Colonic mucosa (tissue), 4 donors: ENCODE measurements at regions not wholly inside any gene's neighbourhood (a gene's known extent, or its start where the extent isn't known, plus 50 kb on each side); places are given as distances from the start of the nearest gene placed in this dataset.
"Not testable (repeated sequence)": the region's sequence is repeated elsewhere in the genome, so short reads cannot be mapped to it uniquely, and the experiment has no call there.

Experiments used
- DNase-seq: peaks from one replicate; pipeline ENCODE4 v3.0.0-alpha.2; 2020
- H3K27ac ChIP-seq: fragments of 200-600 bp; one replicate; pipeline ENCODE4 v1.8.0; 2021
- H3K27me3 ChIP-seq: fragments of 200-600 bp; one replicate; pipeline ENCODE4 v1.8.0; 2021
- H3K36me3 ChIP-seq: fragments of 200-600 bp; one replicate; pipeline ENCODE4 v1.8.0; 2021
- H3K4me1 ChIP-seq: fragments of 200-600 bp; one replicate; pipeline ENCODE4 v1.8.0; 2021; ENCODE audit warnings: mild to moderate bottlenecking
- H3K4me3 ChIP-seq: fragments of 200-600 bp; one replicate; pipeline ENCODE4 v1.8.0; 2021
- H3K9ac ChIP-seq, 2 donors: one replicate each; pipeline ENCODE4 v1.7.0; 2013; ENCODE audit warnings: control low read depth in 2 of 2, low read depth in 2 of 2, low read length in 2 of 2
- H3K9me3 ChIP-seq: fragments of 200-600 bp; one replicate; pipeline ENCODE4 v1.8.0; 2021
- CTCF ChIP-seq: fragments of 200-600 bp; IDR thresholded peaks from one replicate; pipeline ENCODE4 v1.8.0; 2022; ENCODE audit warnings: antibody characterized with exemption, mild to moderate bottlenecking
- intact Hi-C: fragments of 100-400 bp; cut with DNase I; formaldehyde crosslinking; loops from one replicate; pipeline ENCODE4 v1.14.1; 2022
- donor health status: healthy.
- donor health status: DM: no; HTN: no; CAD: no.
- donor health status: DM: no; HTN: no; CAD: no.

GRCh38 chr4:71870456-71870855 is 86.6 kb upstream of the GC start:
- intact Hi-C loops: no loop called here
- Histone ChIP-seq H3K4me1 (no peaks in the 10 kb centered on the region), H3K27ac (no peak overlapping the region), H3K27me3 (no peaks in the 10 kb centered on the region), H3K9me3 (no peaks in the 10 kb centered on the region), H3K9ac (no peak overlapping the region), H3K4me3 (no peak overlapping the region), H3K36me3 (no peaks in the 10 kb centered on the region)
- no peak for TF ChIP-seq CTCF
- DNase-seq: no peak

GRCh38 chr4:71872221-71872620 is 88.3 kb upstream of the GC start:
- TF ChIP-seq CTCF: no peak
- H3K4me1 ChIP-seq: no peaks in the 10 kb centered on the region
- DNase-seq: no peak
- no peaks in the 10 kb centered on the region for H3K9me3 ChIP-seq
- intact Hi-C loops: no loop called here
- no peak overlapping the region for H3K9ac ChIP-seq
- no peaks in the 10 kb centered on the region for H3K36me3 ChIP-seq
- no peaks in the 10 kb centered on the region for H3K27me3 ChIP-seq
- no peak overlapping the region for H3K27ac ChIP-seq
- no peak overlapping the region for H3K4me3 ChIP-seq

GRCh38 chr4:71872767-71873415 is 89.0 kb upstream of the GC start:
- Histone ChIP-seq H3K4me3 (no peak overlapping the region), H3K9ac (no peak overlapping the region), H3K36me3 (no peaks in the 10 kb centered on the region), H3K4me1 (no peaks in the 10 kb centered on the region), H3K27me3 (no peaks in the 10 kb centered on the region), H3K9me3 (no peaks in the 10 kb centered on the region), H3K27ac (no peak overlapping the region)
- intact Hi-C loops: no loop called here
- no peak for TF ChIP-seq CTCF
- DNase-seq: no peak

- no peak overlapping the region for H3K9ac ChIP-seq
- H3K27ac ChIP-seq: no peak overlapping the region
- DNase-seq: no peak
- no peak overlapping the region for H3K4me3 ChIP-seq
- intact Hi-C loops: no loop called here
- no peaks in the 10 kb centered on the region for H3K9me3 ChIP-seq
- no peak for TF ChIP-seq CTCF
- no peaks in the 10 kb centered on the region for H3K27me3 ChIP-seq
- H3K4me1 ChIP-seq: no peaks in the 10 kb centered on the region
- H3K36me3 ChIP-seq: no peaks in the 10 kb centered on the region
Measured at GRCh38 chr4:71878376-71878775, 94.5 kb upstream of the GC start.

- H3K9ac ChIP-seq: no peak overlapping the region
- no peaks in the 10 kb centered on the region for H3K9me3 ChIP-seq
- DNase-seq: no peak
- H3K27me3 ChIP-seq: no peaks in the 10 kb centered on the region
- intact Hi-C loops: no loop called here
- no peaks in the 10 kb centered on the region for H3K36me3 ChIP-seq
- no peak overlapping the region for H3K4me3 ChIP-seq
- H3K27ac ChIP-seq: no peak overlapping the region
- no peak for TF ChIP-seq CTCF
- H3K4me1 ChIP-seq: no peaks in the 10 kb centered on the region
Measured at GRCh38 chr4:71882113-71882841, 98.4 kb upstream of the GC start.

- intact Hi-C loops, H3K27ac ChIP-seq, H3K4me1 ChIP-seq, H3K36me3 ChIP-seq, H3K9me3 ChIP-seq, DNase-seq, H3K9ac ChIP-seq, H3K4me3 ChIP-seq, H3K27me3 ChIP-seq: not testable (repeated sequence)
Measured at GRCh38 chr4:71900366-71900765, 116.5 kb upstream of the GC start.

GRCh38 chr4:71905594-71905993 is 121.7 kb upstream of the GC start:
- H3K36me3 ChIP-seq, H3K27me3 ChIP-seq, H3K4me1 ChIP-seq, H3K4me3 ChIP-seq, intact Hi-C loops, H3K9me3 ChIP-seq, H3K9ac ChIP-seq, H3K27ac ChIP-seq, DNase-seq: not testable (repeated sequence)
